Lower lobe of right lung (tissue), 2 donors: ENCODE measurements at regions not wholly inside any gene's neighbourhood (a gene's known extent, or its start where the extent isn't known, plus 50 kb on each side); places are given as distances from the start of the nearest gene placed in this dataset.

Source experiments
- ATAC-seq, 2 donors: fragments of 200-7000 bp; cut with Tn5 transposase; one replicate each; pipeline ENCODE4 v1.9.1; 2020 to 2022; ENCODE audit warnings: mild to moderate bottlenecking in 2 of 2, moderate library complexity in 2 of 2
- DNase-seq: peaks from one replicate; pipeline ENCODE4 v3.0.0-alpha.2; 2020
- H3K27ac ChIP-seq: fragments of 200-600 bp; one replicate; pipeline ENCODE4 v1.8.0; 2022
- H3K27me3 ChIP-seq: fragments of 200-600 bp; one replicate; pipeline ENCODE4 v1.8.0; 2022; ENCODE audit warnings: low read depth
- H3K36me3 ChIP-seq: fragments of 200-600 bp; one replicate; pipeline ENCODE4 v1.8.0; 2022; ENCODE audit warnings: mild to moderate bottlenecking
- H3K4me1 ChIP-seq: fragments of 200-600 bp; one replicate; pipeline ENCODE4 v1.8.0; 2022
- H3K4me3 ChIP-seq: fragments of 200-600 bp; one replicate; pipeline ENCODE4 v1.8.0; 2022; ENCODE audit warnings: mild to moderate bottlenecking
- H3K9me3 ChIP-seq: fragments of 200-600 bp; one replicate; pipeline ENCODE4 v1.8.0; 2022
- intact Hi-C: fragments of 100-400 bp; cut with DNase I; formaldehyde crosslinking; loops from one replicate; pipeline ENCODE4 v1.11.0; 2022
- TF ChIP-seq, protein P1 (sequence below): fragments of 200-600 bp; IDR thresholded peaks from one replicate; pipeline ENCODE4 v1.8.0; 2022; ENCODE audit warnings: antibody characterized with exemption, mild to moderate bottlenecking
- donor health status: DM: no; HTN: yes; CAD: no; lungs with severe emphysema.

DNA sequence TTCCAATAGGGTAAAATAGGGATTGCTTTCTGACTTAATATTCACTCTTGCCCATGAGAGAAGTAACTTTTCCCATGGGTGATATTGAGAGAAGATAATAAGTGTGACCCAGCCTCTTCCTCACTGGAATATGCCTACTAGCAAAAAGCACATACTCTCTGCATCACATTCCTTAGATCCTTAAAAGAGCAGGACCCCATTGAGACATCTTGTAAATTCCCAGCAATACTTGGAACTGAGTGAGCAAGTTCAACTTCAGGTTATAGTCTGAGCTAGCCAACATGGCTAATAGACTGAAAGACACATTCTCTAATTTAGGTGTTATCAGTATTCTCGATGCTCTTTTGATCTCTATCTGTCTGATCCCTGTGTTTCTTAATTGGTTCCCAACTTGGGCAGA is 1372.3 kb downstream of the STIM2 start:
- TF ChIP-seq, protein P1, sequence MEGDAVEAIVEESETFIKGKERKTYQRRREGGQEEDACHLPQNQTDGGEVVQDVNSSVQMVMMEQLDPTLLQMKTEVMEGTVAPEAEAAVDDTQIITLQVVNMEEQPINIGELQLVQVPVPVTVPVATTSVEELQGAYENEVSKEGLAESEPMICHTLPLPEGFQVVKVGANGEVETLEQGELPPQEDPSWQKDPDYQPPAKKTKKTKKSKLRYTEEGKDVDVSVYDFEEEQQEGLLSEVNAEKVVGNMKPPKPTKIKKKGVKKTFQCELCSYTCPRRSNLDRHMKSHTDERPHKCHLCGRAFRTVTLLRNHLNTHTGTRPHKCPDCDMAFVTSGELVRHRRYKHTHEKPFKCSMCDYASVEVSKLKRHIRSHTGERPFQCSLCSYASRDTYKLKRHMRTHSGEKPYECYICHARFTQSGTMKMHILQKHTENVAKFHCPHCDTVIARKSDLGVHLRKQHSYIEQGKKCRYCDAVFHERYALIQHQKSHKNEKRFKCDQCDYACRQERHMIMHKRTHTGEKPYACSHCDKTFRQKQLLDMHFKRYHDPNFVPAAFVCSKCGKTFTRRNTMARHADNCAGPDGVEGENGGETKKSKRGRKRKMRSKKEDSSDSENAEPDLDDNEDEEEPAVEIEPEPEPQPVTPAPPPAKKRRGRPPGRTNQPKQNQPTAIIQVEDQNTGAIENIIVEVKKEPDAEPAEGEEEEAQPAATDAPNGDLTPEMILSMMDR = no peak
- no peak for ATAC-seq
- no peaks in the 10 kb centered on the region for H3K27me3 ChIP-seq
- H3K27ac ChIP-seq = no peak overlapping the region
- H3K4me1 ChIP-seq = no peaks in the 10 kb centered on the region
- DNase-seq = no peak
- no peaks in the 10 kb centered on the region for H3K9me3 ChIP-seq
- intact Hi-C loops = no loop called here
- H3K4me3 ChIP-seq = no peak overlapping the region
- no peaks in the 10 kb centered on the region for H3K36me3 ChIP-seq

DNA sequence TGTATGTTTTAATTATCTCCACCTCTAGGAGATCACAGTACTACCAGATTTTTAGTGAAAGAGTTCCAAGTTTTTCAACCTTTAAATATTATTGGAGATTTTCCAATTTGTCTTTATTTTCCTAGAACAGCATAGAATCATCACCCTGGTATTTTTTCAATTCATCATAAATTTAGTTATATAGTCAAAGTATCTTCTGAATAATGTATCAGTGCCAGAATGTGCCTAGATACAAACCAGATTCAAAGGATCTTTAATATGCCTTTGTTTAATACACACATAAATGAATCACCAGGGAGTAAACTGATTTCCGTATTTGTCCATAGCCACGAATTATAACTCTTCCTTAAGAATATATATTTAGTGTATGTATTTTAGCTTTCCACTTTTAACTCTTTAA is 1373.1 kb downstream of the STIM2 start:
- H3K4me3 ChIP-seq = no peak overlapping the region
- no peaks in the 10 kb centered on the region for H3K4me1 ChIP-seq
- no peaks in the 10 kb centered on the region for H3K36me3 ChIP-seq
- H3K9me3 ChIP-seq = no peaks in the 10 kb centered on the region
- no peak overlapping the region for H3K27ac ChIP-seq
- no peaks in the 10 kb centered on the region for H3K27me3 ChIP-seq
- TF ChIP-seq, protein P1 = no peak
- no peak for DNase-seq
- intact Hi-C loops = no loop called here
- ATAC-seq = no peak

DNA sequence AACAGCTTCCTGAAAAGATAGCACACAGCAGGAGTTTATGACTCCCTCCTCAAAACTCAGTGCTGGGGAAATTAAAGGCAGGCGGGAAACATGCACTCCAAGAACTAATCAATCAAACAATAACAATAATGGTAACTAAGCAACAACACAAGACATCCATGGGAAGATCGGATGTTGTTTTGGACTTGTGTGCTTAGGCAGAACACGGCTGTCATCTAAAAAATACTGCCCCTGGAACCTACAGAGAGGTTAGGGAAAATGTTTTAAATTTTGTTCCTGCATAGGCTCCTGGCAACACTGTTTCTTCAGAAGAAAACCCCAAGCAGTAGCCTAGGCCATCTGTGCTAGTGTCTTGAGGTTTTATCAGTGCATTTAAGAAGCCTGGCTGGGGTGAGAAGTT is 1378.2 kb downstream of the STIM2 start:
- intact Hi-C loops = no loop called here
- Histone ChIP-seq H3K9me3 (no peaks in the 10 kb centered on the region), H3K4me1 (no peaks in the 10 kb centered on the region), H3K27me3 (no peaks in the 10 kb centered on the region), H3K36me3 (no peaks in the 10 kb centered on the region), H3K4me3 (no peak overlapping the region), H3K27ac (no peak overlapping the region)
- TF ChIP-seq, protein P1 = no peak
- ATAC-seq (no peak), DNase-seq (no peak)

DNA sequence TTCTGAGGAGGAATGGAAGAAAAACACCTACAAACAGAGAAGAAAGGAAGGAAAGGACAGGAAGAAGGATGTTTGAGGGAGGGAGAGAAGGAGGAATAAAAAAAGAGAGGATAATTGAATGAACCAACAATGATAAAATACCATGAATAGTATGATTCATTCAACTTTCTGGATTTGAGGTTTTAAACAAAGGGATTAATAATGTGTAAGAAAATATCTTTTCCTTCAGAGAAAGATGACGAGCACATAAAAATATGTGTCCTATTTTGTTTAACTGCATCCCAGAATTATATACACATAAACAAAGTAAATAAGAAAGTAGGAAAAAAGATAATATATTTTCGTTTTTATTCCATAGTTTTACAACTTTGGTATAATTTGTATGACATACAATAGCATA is 1380.4 kb downstream of the STIM2 start:
- Histone ChIP-seq H3K4me3 (no peak overlapping the region), H3K27ac (no peak overlapping the region), H3K36me3 (no peaks in the 10 kb centered on the region), H3K27me3 (no peaks in the 10 kb centered on the region), H3K9me3 (no peaks in the 10 kb centered on the region), H3K4me1 (no peaks in the 10 kb centered on the region)
- no peak for DNase-seq
- ATAC-seq = no peak
- intact Hi-C loops = no loop called here
- TF ChIP-seq, protein P1 = no peak

DNA sequence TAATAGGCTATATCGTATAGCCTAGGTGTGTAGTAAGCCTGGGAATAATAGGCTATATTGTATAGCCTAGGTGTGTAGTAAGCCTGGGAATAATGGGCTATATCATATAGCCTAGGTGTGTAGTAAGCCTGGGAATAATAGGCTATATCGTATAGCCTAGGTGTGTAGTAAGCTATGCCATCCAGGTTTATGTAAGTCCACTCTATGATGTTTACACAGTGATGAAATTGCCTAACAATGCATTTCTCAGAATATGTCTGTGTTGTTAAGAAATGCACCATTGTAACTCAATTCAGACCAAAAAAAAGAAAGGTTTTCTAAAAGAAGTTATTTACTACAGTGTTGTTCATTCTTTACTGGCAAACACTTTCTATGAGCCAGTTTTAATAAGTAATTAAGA is 1387.2 kb downstream of the STIM2 start:
- no peak overlapping the region for H3K4me3 ChIP-seq
- DNase-seq (no peak), ATAC-seq (no peak)
- H3K9me3 ChIP-seq = no peaks in the 10 kb centered on the region
- H3K27me3 ChIP-seq = no peaks in the 10 kb centered on the region
- no peak overlapping the region for H3K27ac ChIP-seq
- H3K36me3 ChIP-seq = no peaks in the 10 kb centered on the region
- TF ChIP-seq, protein P1 = no peak
- intact Hi-C loops = no loop called here
- H3K4me1 ChIP-seq = no peaks in the 10 kb centered on the region

DNA sequence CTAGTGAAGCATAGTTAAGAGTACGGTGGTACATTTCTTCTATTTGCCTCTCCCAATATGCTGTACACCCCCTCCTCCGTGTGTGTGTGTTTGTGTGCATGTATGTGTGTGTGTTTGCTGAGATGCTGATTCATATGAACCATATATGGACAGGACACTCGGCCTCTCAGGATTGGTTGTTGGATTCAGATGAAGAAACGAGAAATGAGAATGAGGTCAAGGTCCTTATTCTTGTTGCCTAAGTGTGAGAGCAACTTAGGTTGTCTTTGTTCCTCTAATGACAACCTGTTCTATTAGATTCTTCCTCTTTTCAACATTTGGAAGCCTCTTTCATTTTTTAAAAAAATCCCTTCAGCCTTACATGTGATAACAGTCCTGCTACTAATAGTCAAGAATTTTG is 1387.6 kb downstream of the STIM2 start:
- Histone ChIP-seq H3K4me1 (no peaks in the 10 kb centered on the region), H3K27me3 (no peaks in the 10 kb centered on the region), H3K4me3 (no peak overlapping the region), H3K36me3 (no peaks in the 10 kb centered on the region), H3K9me3 (no peaks in the 10 kb centered on the region), H3K27ac (no peak overlapping the region)
- ATAC-seq = no peak
- TF ChIP-seq, protein P1 = no peak
- no peak for DNase-seq
- intact Hi-C loops = no loop called here
